Erythroblast (primary cell): ENCODE measurements at regions not wholly inside any gene's neighbourhood (a gene's known extent, or its start where the extent isn't known, plus 50 kb on each side); places are given as distances from the start of the nearest gene placed in this dataset.

Source experiments
- GATA1 ChIP-seq: IDR thresholded peaks from 2 replicates; pipeline ENCODE4 v1.6.1; 2011; ENCODE audit warnings: low read depth, mild to moderate bottlenecking, control low read depth, low read length, moderate library complexity
- POLR2A ChIP-seq: IDR thresholded peaks from 2 replicates; pipeline ENCODE4 v1.6.1; 2011; ENCODE audit warnings: mild to moderate bottlenecking, low read length

- TF ChIP-seq POLR2A (no peak), GATA1 (no peak)
These were observed 125.5 kb downstream of the NPY start for GRCh38 chr7:24409431-24410024.
